Panc1 (cell line): ENCODE measurements at regions not wholly inside any gene's neighbourhood (a gene's known extent, or its start where the extent isn't known, plus 50 kb on each side); places are given as distances from the start of the nearest gene placed in this dataset.

ENCODE experiments used
- ATAC-seq: fragments of 200-7000 bp; cut with Tn5 transposase; 2 replicates; pipeline ENCODE4 v1.9.1; 2020; ENCODE audit warnings: mild to moderate bottlenecking, moderate library complexity
- BruUV-seq: library from RNA; stranded (reverse); fragments of 400-500 nt; replicated peaks from 2 replicates; lab custom pipeline; 2021; lab: Mats Ljungman, UMichigan
- CTCF ChIA-PET: fragments of 300-600 bp; sonication (Branson Sonifier 250); formaldehyde crosslinking; loops from one replicate; lab custom pipeline; 2022; ENCODE audit warnings: antibody characterized with exemption; lab: Charles Lee
- POLR2A ChIA-PET: fragments of 300-600 bp; sonication (Branson Sonifier 250); formaldehyde crosslinking; loops from one replicate; lab custom pipeline; 2022; ENCODE audit warnings: antibody characterized with exemption; lab: Charles Lee
- DNase-seq: peaks from one replicate; pipeline ENCODE4 v3.0.0-alpha.2; 2010; ENCODE audit warnings: low read depth, low spot score
- H3K27ac ChIP-seq: 2 replicates; pipeline ENCODE4 v1.5.1; 2011; ENCODE audit warnings: mild to moderate bottlenecking, low read length, inconsistent platforms
- H3K27me3 ChIP-seq: fragments of 200-500 bp; sonication (Bioruptor generic); 2 replicates; pipeline ENCODE4 v1.6.0; 2014; ENCODE audit warnings: low read length, inconsistent platforms; ENCODE audit not compliant: control insufficient read depth, insufficient read depth
- H3K36me3 ChIP-seq: fragments of 200-500 bp; sonication (Bioruptor generic); 2 replicates; pipeline ENCODE4 v1.5.1; 2014; ENCODE audit warnings: inconsistent platforms, mild to moderate bottlenecking, low read length, moderate library complexity; ENCODE audit not compliant: control insufficient read depth, insufficient read depth
- H3K4me1 ChIP-seq: 2 replicates; pipeline ENCODE4 v1.5.1; 2011; ENCODE audit warnings: inconsistent platforms, mild to moderate bottlenecking, low read length, moderate library complexity; ENCODE audit not compliant: control insufficient read depth, insufficient read depth
- H3K4me3 ChIP-seq, 2 experiments: 2 replicates each; pipeline ENCODE4 v1.5.1; 2011 to 2012; ENCODE audit warnings: low read depth in 2 of 2, low read length in 2 of 2, mild to moderate bottlenecking in 2 of 2, inconsistent platforms in 1 of 2, moderate library complexity in 1 of 2
- H3K9me3 ChIP-seq: fragments of 200-500 bp; sonication (Bioruptor generic); 2 replicates; pipeline ENCODE4 v1.5.1; 2014; ENCODE audit warnings: low read depth, mild to moderate bottlenecking, inconsistent platforms, low read length, moderate library complexity; ENCODE audit not compliant: control insufficient read depth, insufficient read depth
- POLR2AphosphoS5 ChIP-seq: IDR thresholded peaks from 2 replicates; pipeline ENCODE4 v1.6.1; 2012; ENCODE audit warnings: mild to moderate bottlenecking, low read depth, low read length, moderate library complexity
- SIN3A ChIP-seq: IDR thresholded peaks from 2 replicates; pipeline ENCODE4 v1.6.1; 2012; ENCODE audit warnings: low read depth, mild to moderate bottlenecking, low read length, moderate library complexity, borderline replicate concordance; ENCODE audit not compliant: insufficient read depth
- TCF7L2 ChIP-seq: IDR thresholded peaks from 2 replicates; pipeline ENCODE4 v1.6.1; 2011; ENCODE audit warnings: mild to moderate bottlenecking, low read depth, low read length, inconsistent platforms
- in situ Hi-C: cut with HindIII; loops from 2 replicates; pipeline ENCODE4 v1.10.0; 2016; ENCODE audit warnings: low sequenced_read_pairs, low pct_unique_long_range_greater_than_20kb
- intact Hi-C: fragments of 100-400 bp; cut with micrococcal nuclease; formaldehyde crosslinking; loops from one replicate; pipeline ENCODE4 v1.10.0; 2022; ENCODE audit not compliant: unreplicated experiment
- TF ChIP-seq, protein P1 (sequence below), 2 experiments: IDR thresholded peaks; 2 replicates each; pipeline ENCODE4 v1.6.1; 2011 to 2012; ENCODE audit warnings: low read depth in 2 of 2, control low read depth in 1 of 2, low read length in 1 of 2, mild to moderate bottlenecking in 1 of 2, moderate library complexity in 1 of 2; ENCODE audit not compliant: insufficient read depth in 1 of 2
- TF ChIP-seq, protein P2 (sequence below): fragments of 450-650 bp; IDR thresholded peaks from 2 replicates; pipeline ENCODE4 v1.5.1; 2017; ENCODE audit warnings: mild to moderate bottlenecking

DNA sequence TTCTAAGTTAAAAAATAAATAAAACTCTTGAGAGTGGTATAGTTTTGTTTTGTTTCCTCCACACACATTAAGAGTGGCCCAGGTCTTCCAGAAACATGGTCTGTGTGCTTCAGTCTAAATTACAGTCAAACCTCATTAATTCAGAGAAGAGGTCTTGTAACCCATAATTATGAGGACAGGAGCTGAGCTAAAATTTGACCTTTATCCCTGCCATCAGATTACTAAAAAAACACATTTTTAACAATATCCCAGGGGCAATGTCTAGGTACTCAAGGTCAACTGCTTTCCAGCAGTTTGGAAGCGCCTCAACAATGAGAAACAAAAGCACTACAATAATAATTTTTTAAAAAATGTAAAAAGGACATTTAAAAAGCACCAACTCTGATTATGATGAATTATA is 184.1 kb upstream of the PFKP start:
- Histone ChIP-seq H3K36me3 (no peaks in the 10 kb centered on the region), H3K27ac (no peak overlapping the region), H3K9me3 (no peaks in the 10 kb centered on the region), H3K4me1 (no peaks in the 10 kb centered on the region), H3K27me3 (no peaks in the 10 kb centered on the region; the same call in none of the 2 replicates), H3K4me3 (no peak overlapping the region)
- ChIA-PET CTCF (no interaction called here), POLR2A (no interaction called here)
- BruUV-seq = no TSS peak
- no peak for TF ChIP-seq SIN3A
- TF ChIP-seq, protein P1, sequence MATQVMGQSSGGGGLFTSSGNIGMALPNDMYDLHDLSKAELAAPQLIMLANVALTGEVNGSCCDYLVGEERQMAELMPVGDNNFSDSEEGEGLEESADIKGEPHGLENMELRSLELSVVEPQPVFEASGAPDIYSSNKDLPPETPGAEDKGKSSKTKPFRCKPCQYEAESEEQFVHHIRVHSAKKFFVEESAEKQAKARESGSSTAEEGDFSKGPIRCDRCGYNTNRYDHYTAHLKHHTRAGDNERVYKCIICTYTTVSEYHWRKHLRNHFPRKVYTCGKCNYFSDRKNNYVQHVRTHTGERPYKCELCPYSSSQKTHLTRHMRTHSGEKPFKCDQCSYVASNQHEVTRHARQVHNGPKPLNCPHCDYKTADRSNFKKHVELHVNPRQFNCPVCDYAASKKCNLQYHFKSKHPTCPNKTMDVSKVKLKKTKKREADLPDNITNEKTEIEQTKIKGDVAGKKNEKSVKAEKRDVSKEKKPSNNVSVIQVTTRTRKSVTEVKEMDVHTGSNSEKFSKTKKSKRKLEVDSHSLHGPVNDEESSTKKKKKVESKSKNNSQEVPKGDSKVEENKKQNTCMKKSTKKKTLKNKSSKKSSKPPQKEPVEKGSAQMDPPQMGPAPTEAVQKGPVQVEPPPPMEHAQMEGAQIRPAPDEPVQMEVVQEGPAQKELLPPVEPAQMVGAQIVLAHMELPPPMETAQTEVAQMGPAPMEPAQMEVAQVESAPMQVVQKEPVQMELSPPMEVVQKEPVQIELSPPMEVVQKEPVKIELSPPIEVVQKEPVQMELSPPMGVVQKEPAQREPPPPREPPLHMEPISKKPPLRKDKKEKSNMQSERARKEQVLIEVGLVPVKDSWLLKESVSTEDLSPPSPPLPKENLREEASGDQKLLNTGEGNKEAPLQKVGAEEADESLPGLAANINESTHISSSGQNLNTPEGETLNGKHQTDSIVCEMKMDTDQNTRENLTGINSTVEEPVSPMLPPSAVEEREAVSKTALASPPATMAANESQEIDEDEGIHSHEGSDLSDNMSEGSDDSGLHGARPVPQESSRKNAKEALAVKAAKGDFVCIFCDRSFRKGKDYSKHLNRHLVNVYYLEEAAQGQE (IDR thresholded peaks at IDR 0.05; ENCODE audit: insufficient read depth in 1 of 2, low read depth in 2 of 2, low read length in 1 of 2) = no peak
- TF ChIP-seq, protein P2, sequence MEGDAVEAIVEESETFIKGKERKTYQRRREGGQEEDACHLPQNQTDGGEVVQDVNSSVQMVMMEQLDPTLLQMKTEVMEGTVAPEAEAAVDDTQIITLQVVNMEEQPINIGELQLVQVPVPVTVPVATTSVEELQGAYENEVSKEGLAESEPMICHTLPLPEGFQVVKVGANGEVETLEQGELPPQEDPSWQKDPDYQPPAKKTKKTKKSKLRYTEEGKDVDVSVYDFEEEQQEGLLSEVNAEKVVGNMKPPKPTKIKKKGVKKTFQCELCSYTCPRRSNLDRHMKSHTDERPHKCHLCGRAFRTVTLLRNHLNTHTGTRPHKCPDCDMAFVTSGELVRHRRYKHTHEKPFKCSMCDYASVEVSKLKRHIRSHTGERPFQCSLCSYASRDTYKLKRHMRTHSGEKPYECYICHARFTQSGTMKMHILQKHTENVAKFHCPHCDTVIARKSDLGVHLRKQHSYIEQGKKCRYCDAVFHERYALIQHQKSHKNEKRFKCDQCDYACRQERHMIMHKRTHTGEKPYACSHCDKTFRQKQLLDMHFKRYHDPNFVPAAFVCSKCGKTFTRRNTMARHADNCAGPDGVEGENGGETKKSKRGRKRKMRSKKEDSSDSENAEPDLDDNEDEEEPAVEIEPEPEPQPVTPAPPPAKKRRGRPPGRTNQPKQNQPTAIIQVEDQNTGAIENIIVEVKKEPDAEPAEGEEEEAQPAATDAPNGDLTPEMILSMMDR = no peak
- no peak for TF ChIP-seq TCF7L2
- no peak for TF ChIP-seq POLR2AphosphoS5
- ATAC-seq = no peak
- intact Hi-C loops = no loop called here
- DNase-seq = no peak
- in situ Hi-C loops = no loop called here

DNA sequence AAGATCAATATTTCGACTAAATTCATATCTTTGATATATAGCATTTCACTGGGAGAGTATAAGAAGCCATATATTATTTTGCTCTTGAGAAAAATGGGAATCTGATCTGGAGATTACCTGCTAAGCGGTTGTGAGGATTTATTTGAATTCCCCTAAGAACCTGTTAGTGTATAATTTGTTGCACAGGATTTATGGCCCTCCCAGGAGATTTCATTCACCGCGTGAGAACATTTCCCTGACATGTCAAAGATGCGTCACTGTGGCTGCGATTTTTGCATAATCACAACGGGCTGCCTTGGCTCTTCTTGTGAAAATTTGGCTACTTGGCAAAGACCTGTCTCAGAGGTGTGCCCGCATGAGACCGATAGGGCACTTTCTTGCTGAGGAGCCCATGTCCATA is 184.7 kb upstream of the PFKP start:
- no TSS peak for BruUV-seq
- Histone ChIP-seq H3K4me1 (no peaks in the 10 kb centered on the region), H3K27me3 (no peaks in the 10 kb centered on the region; the same call in none of the 2 replicates), H3K9me3 (no peaks in the 10 kb centered on the region), H3K36me3 (no peaks in the 10 kb centered on the region), H3K27ac (no peak overlapping the region), H3K4me3 (no peak overlapping the region)
- no peak for TF ChIP-seq TCF7L2
- TF ChIP-seq, protein P2 = no peak
- TF ChIP-seq, protein P1 (IDR thresholded peaks at IDR 0.05; ENCODE audit: insufficient read depth in 1 of 2, low read depth in 2 of 2, low read length in 1 of 2) = no peak
- no peak for TF ChIP-seq SIN3A
- no peak for TF ChIP-seq POLR2AphosphoS5
- in situ Hi-C loops (no loop called here), intact Hi-C loops (no loop called here)
- ChIA-PET CTCF (no interaction called here), POLR2A (no interaction called here)
- ATAC-seq (no peak), DNase-seq (no peak)
